ENCODE measurements at regions not wholly inside any gene's neighbourhood (a gene's known extent, or its start where the extent isn't known, plus 50 kb on each side); places are given as distances from the start of the nearest gene placed in this dataset.

GRCh38 chr7:3188946-3189345 is 112.1 kb upstream of the SDK1 start:
- H3K4me2 ChIP-seq (ENCODE audit: low read depth, low read length), result no peak overlapping the region
- peak; percentile 12 for DNase-seq
- H3K4me1 ChIP-seq (ENCODE audit: low read length), result no peaks in the 10 kb centered on the region
- H3K9me3 ChIP-seq (replicated peaks; ENCODE audit: insufficient read depth, low read length), result no peaks in the 10 kb centered on the region
- no peaks in the 10 kb centered on the region for H3F3A ChIP-seq (ENCODE audit: insufficient read depth, low read length)
- no peak overlapping the region for H2AFZ ChIP-seq (ENCODE audit: low read length)
- no peak overlapping the region for H3K27ac ChIP-seq (ENCODE audit: low read length)
- H3K9me2 ChIP-seq (replicated peaks; ENCODE audit: insufficient read depth, low read length), result no peaks in the 10 kb centered on the region
- H3K79me2 ChIP-seq (ENCODE audit: low read length), result no peaks in the 10 kb centered on the region
- TF ChIP-seq EZH2phosphoT487 (IDR thresholded peaks at IDR 0.05; ENCODE audit: low read length) (no peak), EZH2 (optimal IDR thresholded peaks at IDR 0.05; ENCODE audit: low read depth, low read length) (no peak), CTCF (IDR thresholded peaks at IDR 0.05; ENCODE audit: low read length) (no peak)
- H3K36me3 ChIP-seq (replicated peaks; ENCODE audit: insufficient read depth, low read length), result no peaks in the 10 kb centered on the region
- H3K27me3 ChIP-seq (replicated peaks; ENCODE audit: insufficient read depth, low read length), result no peaks in the 10 kb centered on the region
- H3K4me3 ChIP-seq (ENCODE audit: low read length), result no peak overlapping the region
- H3K9ac ChIP-seq (ENCODE audit: low read length), result no peak overlapping the region
- no peaks in the 10 kb centered on the region for H4K20me1 ChIP-seq (ENCODE audit: insufficient read depth, low read length)

- no peaks in the 10 kb centered on the region for H3K27me3 ChIP-seq (replicated peaks; ENCODE audit: insufficient read depth, low read length)
- H2AFZ ChIP-seq (ENCODE audit: low read length), result no peak overlapping the region
- H3K27ac ChIP-seq (ENCODE audit: low read length), result no peak overlapping the region
- H3K79me2 ChIP-seq (ENCODE audit: low read length), result no peaks in the 10 kb centered on the region
- no peaks in the 10 kb centered on the region for H3K4me1 ChIP-seq (ENCODE audit: low read length)
- H3K36me3 ChIP-seq (replicated peaks; ENCODE audit: insufficient read depth, low read length), result no peaks in the 10 kb centered on the region
- no peaks in the 10 kb centered on the region for H3F3A ChIP-seq (ENCODE audit: insufficient read depth, low read length)
- H3K4me3 ChIP-seq (ENCODE audit: low read length), result no peak overlapping the region
- H3K9me2 ChIP-seq (replicated peaks; ENCODE audit: insufficient read depth, low read length), result no peaks in the 10 kb centered on the region
- DNase-seq, result no peak
- H3K9me3 ChIP-seq (replicated peaks; ENCODE audit: insufficient read depth, low read length), result no peaks in the 10 kb centered on the region
- H4K20me1 ChIP-seq (ENCODE audit: insufficient read depth, low read length), result no peaks in the 10 kb centered on the region
- TF ChIP-seq CTCF (IDR thresholded peaks at IDR 0.05; ENCODE audit: low read length) (no peak), EZH2phosphoT487 (IDR thresholded peaks at IDR 0.05; ENCODE audit: low read length) (no peak), EZH2 (optimal IDR thresholded peaks at IDR 0.05; ENCODE audit: low read depth, low read length) (no peak)
- H3K9ac ChIP-seq (ENCODE audit: low read length), result no peak overlapping the region
- no peak overlapping the region for H3K4me2 ChIP-seq (ENCODE audit: low read depth, low read length)
Observed at GRCh38 chr7:3191548-3191947, 109.5 kb upstream of the SDK1 start.

GRCh38 chr7:3192669-3193068 is 108.4 kb upstream of the SDK1 start:
- no peak for TF ChIP-seq CTCF (IDR thresholded peaks at IDR 0.05; ENCODE audit: low read length)
- TF ChIP-seq EZH2 (optimal IDR thresholded peaks at IDR 0.05; ENCODE audit: low read depth, low read length), result no peak
- no peak for TF ChIP-seq EZH2phosphoT487 (IDR thresholded peaks at IDR 0.05; ENCODE audit: low read length)
- H3K4me3 ChIP-seq (ENCODE audit: low read length), result no peak overlapping the region
- no peak overlapping the region for H3K4me2 ChIP-seq (ENCODE audit: low read depth, low read length)
- no peak overlapping the region for H2AFZ ChIP-seq (ENCODE audit: low read length)
- H3F3A ChIP-seq (ENCODE audit: insufficient read depth, low read length), result no peaks in the 10 kb centered on the region
- no peaks in the 10 kb centered on the region for H3K9me2 ChIP-seq (replicated peaks; ENCODE audit: insufficient read depth, low read length)
- H3K36me3 ChIP-seq (replicated peaks; ENCODE audit: insufficient read depth, low read length), result no peaks in the 10 kb centered on the region
- H3K9me3 ChIP-seq (replicated peaks; ENCODE audit: insufficient read depth, low read length), result no peaks in the 10 kb centered on the region
- DNase-seq, result no peak
- no peak overlapping the region for H3K9ac ChIP-seq (ENCODE audit: low read length)
- no peaks in the 10 kb centered on the region for H3K27me3 ChIP-seq (replicated peaks; ENCODE audit: insufficient read depth, low read length)
- no peaks in the 10 kb centered on the region for H3K79me2 ChIP-seq (ENCODE audit: low read length)
- no peaks in the 10 kb centered on the region for H3K4me1 ChIP-seq (ENCODE audit: low read length)
- H3K27ac ChIP-seq (ENCODE audit: low read length), result no peak overlapping the region
- no peaks in the 10 kb centered on the region for H4K20me1 ChIP-seq (ENCODE audit: insufficient read depth, low read length)

All from MM.1S (cell line).